Lower leg skin (tissue), 3 donors: ENCODE measurements at regions not wholly inside any gene's neighbourhood (a gene's known extent, or its start where the extent isn't known, plus 50 kb on each side); places are given as distances from the start of the nearest gene placed in this dataset.

ENCODE experiments used
- CTCF ChIP-seq, 3 donors: fragments of 450-650 bp; IDR thresholded peaks; one replicate each; pipeline ENCODE4 v1.5.1; 2016; ENCODE audit warnings: antibody characterized with exemption in 3 of 3, mild to moderate bottlenecking in 3 of 3, moderate library complexity in 2 of 3
- POLR2A ChIP-seq, 2 donors: fragments of 450-650 bp; IDR thresholded peaks; one replicate each; pipeline ENCODE4 v1.6.1; 2016 to 2017; ENCODE audit warnings: antibody characterized with exemption in 2 of 2, mild to moderate bottlenecking in 1 of 2, moderate library complexity in 1 of 2

- TF ChIP-seq CTCF (IDR thresholded peaks at IDR 0.05) = no peak
- TF ChIP-seq POLR2A (IDR thresholded peaks at IDR 0.05) = no peak
Measured at GRCh38 chr13:108549934-108550333, 79.5 kb upstream of the MYO16 start.
